ENCODE measurements at regions not wholly inside any gene's neighbourhood (a gene's known extent, or its start where the extent isn't known, plus 50 kb on each side); places are given as distances from the start of the nearest gene placed in this dataset.

DNA sequence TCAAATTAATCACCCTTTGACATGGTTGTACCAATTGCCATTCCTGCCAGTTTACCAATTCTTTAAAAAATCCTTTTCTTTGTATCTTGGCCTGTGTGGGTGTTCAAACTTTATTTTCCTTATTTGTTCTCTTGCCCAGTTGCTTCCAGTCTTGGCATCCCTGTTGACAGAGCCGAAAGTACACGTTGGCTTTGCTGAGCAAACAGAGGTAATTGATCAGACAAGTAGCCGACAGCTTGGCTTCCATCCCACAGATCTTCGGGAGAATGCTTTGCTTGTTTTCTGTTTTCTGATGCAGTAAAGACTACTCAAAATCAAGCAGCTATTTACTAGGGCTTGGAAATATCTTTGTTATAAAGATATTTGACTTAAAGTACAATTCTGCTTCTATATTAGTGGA is 506.8 kb upstream of the SALL1 start:
- TF ChIP-seq, protein P1, sequence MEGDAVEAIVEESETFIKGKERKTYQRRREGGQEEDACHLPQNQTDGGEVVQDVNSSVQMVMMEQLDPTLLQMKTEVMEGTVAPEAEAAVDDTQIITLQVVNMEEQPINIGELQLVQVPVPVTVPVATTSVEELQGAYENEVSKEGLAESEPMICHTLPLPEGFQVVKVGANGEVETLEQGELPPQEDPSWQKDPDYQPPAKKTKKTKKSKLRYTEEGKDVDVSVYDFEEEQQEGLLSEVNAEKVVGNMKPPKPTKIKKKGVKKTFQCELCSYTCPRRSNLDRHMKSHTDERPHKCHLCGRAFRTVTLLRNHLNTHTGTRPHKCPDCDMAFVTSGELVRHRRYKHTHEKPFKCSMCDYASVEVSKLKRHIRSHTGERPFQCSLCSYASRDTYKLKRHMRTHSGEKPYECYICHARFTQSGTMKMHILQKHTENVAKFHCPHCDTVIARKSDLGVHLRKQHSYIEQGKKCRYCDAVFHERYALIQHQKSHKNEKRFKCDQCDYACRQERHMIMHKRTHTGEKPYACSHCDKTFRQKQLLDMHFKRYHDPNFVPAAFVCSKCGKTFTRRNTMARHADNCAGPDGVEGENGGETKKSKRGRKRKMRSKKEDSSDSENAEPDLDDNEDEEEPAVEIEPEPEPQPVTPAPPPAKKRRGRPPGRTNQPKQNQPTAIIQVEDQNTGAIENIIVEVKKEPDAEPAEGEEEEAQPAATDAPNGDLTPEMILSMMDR (IDR thresholded peaks at IDR 0.05; ENCODE audit: low read depth, low read length), result no peak
- no peak for TF ChIP-seq EZH2phosphoT487 (IDR thresholded peaks at IDR 0.05; ENCODE audit: low read depth)
